Right atrium auricular region (tissue), 2 donors: ENCODE measurements at regions not wholly inside any gene's neighbourhood (a gene's known extent, or its start where the extent isn't known, plus 50 kb on each side); places are given as distances from the start of the nearest gene placed in this dataset.

Experiments used
- DNase-seq: peaks from one replicate; pipeline ENCODE4 v3.0.0-alpha.2; 2019; ENCODE audit warnings: low spot score
- H3K27ac ChIP-seq, 2 donors: fragments of 200-600 bp; sonication (generic); 1 replicate in 1 of 2; 2 replicates in 1 of 2; pipeline ENCODE4 v1.5.1; 2016 to 2019
- H3K27me3 ChIP-seq, 2 donors: fragments of 200-600 bp; sonication (generic); one replicate each; pipeline versions ENCODE4 v1.5.1 to v1.6.0; 2017 to 2019
- H3K36me3 ChIP-seq: fragments of 200-600 bp; sonication (generic); one replicate; pipeline ENCODE4 v1.5.1; 2016
- H3K4me1 ChIP-seq, 2 donors: fragments of 200-600 bp; sonication (generic); one replicate each; pipeline versions ENCODE4 v1.5.1 to v1.6.0; 2017 to 2019
- H3K4me3 ChIP-seq, 2 donors: fragments of 200-600 bp; sonication (generic); 1 replicate in 1 of 2; 2 replicates in 1 of 2; pipeline ENCODE4 v1.5.1; 2017 to 2019; ENCODE audit warnings: mild to moderate bottlenecking in 1 of 2, moderate library complexity in 1 of 2
- H3K9me3 ChIP-seq, 2 donors: fragments of 200-600 bp; sonication (generic); one replicate each; pipeline ENCODE4 v1.5.1; 2019
- CTCF ChIP-seq, 2 donors: fragments of 200-600 bp; sonication (generic); IDR thresholded peaks; one replicate each; pipeline ENCODE4 v1.5.1; 2019; ENCODE audit warnings: antibody characterized with exemption in 2 of 2

- DNase-seq = no peak
- no peaks in the 10 kb centered on the region for H3K36me3 ChIP-seq
- H3K27me3 ChIP-seq = no peaks in the 10 kb centered on the region
- no peak for TF ChIP-seq CTCF (IDR thresholded peaks at IDR 0.05)
- H3K9me3 ChIP-seq = no peaks in the 10 kb centered on the region
- H3K4me3 ChIP-seq = no peak overlapping the region
- no peaks in the 10 kb centered on the region for H3K4me1 ChIP-seq
- no peak overlapping the region for H3K27ac ChIP-seq
Observed at GRCh38 chr18:22020867-22021370, 148.5 kb upstream of the GATA6 start.

- H3K27ac ChIP-seq = no peak overlapping the region
- DNase-seq = no peak
- no peaks in the 10 kb centered on the region for H3K4me1 ChIP-seq
- no peak for TF ChIP-seq CTCF (IDR thresholded peaks at IDR 0.05)
- no peaks in the 10 kb centered on the region for H3K9me3 ChIP-seq
- no peaks in the 10 kb centered on the region for H3K36me3 ChIP-seq
- H3K27me3 ChIP-seq = no peaks in the 10 kb centered on the region
- H3K4me3 ChIP-seq = no peak overlapping the region
Observed at GRCh38 chr18:22021701-22022100, 147.7 kb upstream of the GATA6 start.

- Histone ChIP-seq H3K27ac (no peak overlapping the region), H3K27me3 (no peaks in the 10 kb centered on the region), H3K9me3 (no peaks in the 10 kb centered on the region), H3K36me3 (no peaks in the 10 kb centered on the region), H3K4me1 (no peaks in the 10 kb centered on the region), H3K4me3 (no peak overlapping the region)
- TF ChIP-seq CTCF (IDR thresholded peaks at IDR 0.05) = no peak
- no peak for DNase-seq
Observed at GRCh38 chr18:22024924-22025323, 144.5 kb upstream of the GATA6 start.

- Histone ChIP-seq H3K4me3 (no peak overlapping the region), H3K4me1 (no peaks in the 10 kb centered on the region), H3K27me3 (no peaks in the 10 kb centered on the region), H3K36me3 (no peaks in the 10 kb centered on the region), H3K9me3 (no peaks in the 10 kb centered on the region), H3K27ac (no peak overlapping the region)
- no peak for DNase-seq
- TF ChIP-seq CTCF (IDR thresholded peaks at IDR 0.05) = no peak
Observed at GRCh38 chr18:22026362-22026761, 143.0 kb upstream of the GATA6 start.

- H3K27ac ChIP-seq = no peak overlapping the region
- no peaks in the 10 kb centered on the region for H3K4me1 ChIP-seq
- no peak overlapping the region for H3K4me3 ChIP-seq
- no peaks in the 10 kb centered on the region for H3K9me3 ChIP-seq
- TF ChIP-seq CTCF (IDR thresholded peaks at IDR 0.05) = no peak
- DNase-seq = no peak
- no peaks in the 10 kb centered on the region for H3K36me3 ChIP-seq
- H3K27me3 ChIP-seq = no peaks in the 10 kb centered on the region
Observed at GRCh38 chr18:22026889-22027288, 142.5 kb upstream of the GATA6 start.

- H3K4me3 ChIP-seq = no peak overlapping the region
- TF ChIP-seq CTCF (IDR thresholded peaks at IDR 0.05) = no peak
- H3K27ac ChIP-seq = no peak overlapping the region
- no peaks in the 10 kb centered on the region for H3K36me3 ChIP-seq
- H3K4me1 ChIP-seq = no peaks in the 10 kb centered on the region
- H3K9me3 ChIP-seq = no peaks in the 10 kb centered on the region
- no peaks in the 10 kb centered on the region for H3K27me3 ChIP-seq
- no peak for DNase-seq
Observed at GRCh38 chr18:22031611-22032010, 137.8 kb upstream of the GATA6 start.
